Ovary (tissue), 7 donors: ENCODE measurements at regions not wholly inside any gene's neighbourhood (a gene's known extent, or its start where the extent isn't known, plus 50 kb on each side); places are given as distances from the start of the nearest gene placed in this dataset.

ENCODE experiments used
- DNase-seq, 5 donors: peaks; one replicate each; pipeline ENCODE4 v3.0.0-alpha.2; 2019 to 2020
- H3K27ac ChIP-seq, 2 donors: fragments of 200-600 bp; one replicate each; pipeline versions ENCODE4 v1.5.1 to v1.8.0; 2019 to 2022
- H3K27me3 ChIP-seq: fragments of 200-600 bp; one replicate; pipeline ENCODE4 v1.8.0; 2022
- H3K36me3 ChIP-seq: fragments of 200-600 bp; sonication (generic); one replicate; pipeline ENCODE4 v1.5.1; 2019
- H3K4me1 ChIP-seq: one replicate; pipeline ENCODE4 v1.8.1; 2013; ENCODE audit warnings: mild to moderate bottlenecking, moderate library complexity; ENCODE audit not compliant: insufficient read depth
- H3K4me3 ChIP-seq: fragments of 200-600 bp; sonication (generic); one replicate; pipeline ENCODE4 v1.5.1; 2017
- H3K9me3 ChIP-seq, 2 donors: fragments of 200-600 bp in 1 of 2; sonication (generic) in 1 of 2; one replicate each; pipeline versions ENCODE4 v1.5.1 to v1.8.1; 2013 to 2019; ENCODE audit warnings: mild to moderate bottlenecking in 1 of 2, moderate library complexity in 1 of 2
- CTCF ChIP-seq, 3 donors: fragments of 450-650 bp in 2 of 3; fragments of 200-600 bp in 1 of 3; IDR thresholded peaks; one replicate each; pipeline versions ENCODE4 v1.5.1 to v1.8.0; 2016 to 2022; ENCODE audit warnings: antibody characterized with exemption in 3 of 3, mild to moderate bottlenecking in 1 of 3
- EP300 ChIP-seq: sonication (generic); formaldehyde crosslinking; IDR thresholded peaks from one replicate; pipeline ENCODE4 v1.6.1; 2017; ENCODE audit warnings: antibody characterized with exemption
- POLR2A ChIP-seq: fragments of 450-650 bp; IDR thresholded peaks from one replicate; pipeline ENCODE4 v1.6.1; 2017; ENCODE audit warnings: antibody characterized with exemption, mild to moderate bottlenecking, moderate library complexity
- WGBS, 3 donors: extraction: QIAGEN DNeasy Blood & Tissue Kit in 1 of 3; methylation state at CpG; one replicate each; pipeline versions ENCODE4 v1.1.5 to v1.1.7; 2013 to 2017; 5-methylcytosine and 5-hydroxymethylcytosine counted together
- intact Hi-C, 4 donors: fragments of 100-400 bp; cut with DNase I; formaldehyde crosslinking; loops; one replicate each; pipeline versions ENCODE4 v1.11.0 to v1.15.1; 2022 to 2023
- donor health status: DM: no; HTN: no; CAD: no; lungs with moderate emphysema.
- donor health status: DM: no; HTN: no; CAD: no.
- donor health status: Bipolar disorder and iron deficiency.
- donor health status: DM: no; HTN: no; CAD: no.
- donor health status: DM: yes; HTN: yes; CAD: no.

- 13 to 18% (median 18%) methylated on average over 2 of the region's 2 CpGs for WGBS, 3 donors
- H3K27me3 ChIP-seq, result no peaks in the 10 kb centered on the region
- no peak overlapping the region for H3K4me3 ChIP-seq
- no peaks in the 10 kb centered on the region for H3K9me3 ChIP-seq
- H3K36me3 ChIP-seq, result no peaks in the 10 kb centered on the region
- H3K4me1 ChIP-seq, result no peaks in the 10 kb centered on the region
- TF ChIP-seq EP300, result no peak
- TF ChIP-seq CTCF (IDR thresholded peaks at IDR 0.05), result no peak
- TF ChIP-seq POLR2A, result no peak
- H3K27ac ChIP-seq, result no peak overlapping the region
- no peak for DNase-seq
- intact Hi-C loops, result no loop called here
Observed at GRCh38 chr4:17385403-17385802, 126.5 kb downstream of the QDPR start.

- no peak for DNase-seq
- WGBS, 3 donors, result 23 to 37% (median 33%) methylated on average over 2 of the region's 2 CpGs
- no peak overlapping the region for H3K27ac ChIP-seq
- no peaks in the 10 kb centered on the region for H3K36me3 ChIP-seq
- H3K27me3 ChIP-seq, result no peaks in the 10 kb centered on the region
- H3K4me1 ChIP-seq, result no peaks in the 10 kb centered on the region
- intact Hi-C loops, result no loop called here
- TF ChIP-seq CTCF (IDR thresholded peaks at IDR 0.05), result no peak
- no peak for TF ChIP-seq POLR2A
- no peak for TF ChIP-seq EP300
- H3K9me3 ChIP-seq, result no peaks in the 10 kb centered on the region
- H3K4me3 ChIP-seq, result no peak overlapping the region
Observed at GRCh38 chr4:17380347-17380746, 131.5 kb downstream of the QDPR start.

- no peak for DNase-seq
- Histone ChIP-seq H3K9me3 (no peaks in the 10 kb centered on the region), H3K4me3 (no peak overlapping the region), H3K4me1 (no peaks in the 10 kb centered on the region), H3K36me3 (no peaks in the 10 kb centered on the region), H3K27me3 (no peaks in the 10 kb centered on the region), H3K27ac (no peak overlapping the region)
- 5 to 9% (median 8%) methylated on average over 2 of the region's 2 CpGs for WGBS, 3 donors
- no peak for TF ChIP-seq EP300
- TF ChIP-seq POLR2A, result no peak
- TF ChIP-seq CTCF (IDR thresholded peaks at IDR 0.05), result no peak
- intact Hi-C loops, result no loop called here
Observed at GRCh38 chr4:17376205-17376604, 135.7 kb downstream of the QDPR start.

- TF ChIP-seq POLR2A, result no peak
- TF ChIP-seq CTCF (IDR thresholded peaks at IDR 0.05), result no peak
- TF ChIP-seq EP300, result no peak
- H3K36me3 ChIP-seq, result no peaks in the 10 kb centered on the region
- 80 to 91% (median 86%) methylated on average over 2 of the region's 2 CpGs for WGBS, 3 donors
Observed at GRCh38 chr4:17373666-17374065, 138.2 kb downstream of the QDPR start.

GRCh38 chr4:17370818-17371217, 141.1 kb downstream of the QDPR start:
- no peaks in the 10 kb centered on the region for H3K36me3 ChIP-seq
- WGBS, 3 donors, result 29 to 53% (median 33%) methylated on average over 2 of the region's 2 CpGs

More at GRCh38 chr4:17373666-17374065, 138.2 kb downstream of the QDPR start:
- no peak overlapping the region for H3K4me3 ChIP-seq
- intact Hi-C loops, result no loop called here
- no peak for DNase-seq
- H3K4me1 ChIP-seq, result no peaks in the 10 kb centered on the region
- H3K9me3 ChIP-seq, result no peaks in the 10 kb centered on the region
- H3K27me3 ChIP-seq, result no peaks in the 10 kb centered on the region
- no peak overlapping the region for H3K27ac ChIP-seq

More at GRCh38 chr4:17370818-17371217, 141.1 kb downstream of the QDPR start:
- H3K9me3 ChIP-seq, result no peaks in the 10 kb centered on the region
- no peak for DNase-seq
- no peak overlapping the region for H3K27ac ChIP-seq
- TF ChIP-seq EP300, result no peak
- no peak for TF ChIP-seq CTCF (IDR thresholded peaks at IDR 0.05)
- TF ChIP-seq POLR2A, result no peak
- intact Hi-C loops, result no loop called here
- H3K27me3 ChIP-seq, result no peaks in the 10 kb centered on the region
- no peaks in the 10 kb centered on the region for H3K4me1 ChIP-seq
- H3K4me3 ChIP-seq, result no peak overlapping the region
